ENCODE measurements at regions not wholly inside any gene's neighbourhood (a gene's known extent, or its start where the extent isn't known, plus 50 kb on each side); places are given as distances from the start of the nearest gene placed in this dataset.

DNA sequence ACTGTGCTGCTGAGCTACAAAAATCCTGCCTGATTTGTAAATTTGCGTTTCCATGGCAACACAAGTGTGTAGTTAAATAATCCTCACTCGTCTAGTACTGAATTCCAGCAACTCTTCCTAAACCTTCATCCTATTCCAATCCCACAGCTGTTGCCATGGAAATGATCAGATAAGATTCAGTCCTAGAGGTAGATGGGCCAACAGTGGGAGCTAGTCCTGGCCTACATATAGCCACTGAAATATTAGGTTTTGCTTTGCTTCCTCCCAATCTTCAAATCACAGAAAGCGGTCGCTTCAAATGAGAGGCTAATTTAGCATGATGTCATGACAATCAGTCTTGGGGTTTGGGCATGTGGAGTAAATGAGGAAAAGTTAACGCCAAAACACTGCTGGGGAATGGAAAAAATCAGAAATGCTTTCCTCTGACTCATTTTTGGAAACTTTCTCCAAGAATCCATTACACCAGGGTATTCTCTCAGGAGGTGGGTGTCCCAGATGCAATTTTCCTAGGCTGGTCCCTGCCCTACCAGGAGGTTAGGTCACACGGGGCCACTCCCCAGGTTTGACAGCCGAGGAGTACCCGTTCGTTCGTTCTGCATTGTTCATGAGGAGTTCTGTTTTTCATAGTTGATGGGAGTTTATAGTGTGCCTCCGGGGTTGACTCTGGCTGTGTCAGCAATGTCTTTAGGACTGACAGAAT lies 159.2 kb upstream of the SLCO3A1 start (continued):
- TF ChIP-seq, protein P1, sequence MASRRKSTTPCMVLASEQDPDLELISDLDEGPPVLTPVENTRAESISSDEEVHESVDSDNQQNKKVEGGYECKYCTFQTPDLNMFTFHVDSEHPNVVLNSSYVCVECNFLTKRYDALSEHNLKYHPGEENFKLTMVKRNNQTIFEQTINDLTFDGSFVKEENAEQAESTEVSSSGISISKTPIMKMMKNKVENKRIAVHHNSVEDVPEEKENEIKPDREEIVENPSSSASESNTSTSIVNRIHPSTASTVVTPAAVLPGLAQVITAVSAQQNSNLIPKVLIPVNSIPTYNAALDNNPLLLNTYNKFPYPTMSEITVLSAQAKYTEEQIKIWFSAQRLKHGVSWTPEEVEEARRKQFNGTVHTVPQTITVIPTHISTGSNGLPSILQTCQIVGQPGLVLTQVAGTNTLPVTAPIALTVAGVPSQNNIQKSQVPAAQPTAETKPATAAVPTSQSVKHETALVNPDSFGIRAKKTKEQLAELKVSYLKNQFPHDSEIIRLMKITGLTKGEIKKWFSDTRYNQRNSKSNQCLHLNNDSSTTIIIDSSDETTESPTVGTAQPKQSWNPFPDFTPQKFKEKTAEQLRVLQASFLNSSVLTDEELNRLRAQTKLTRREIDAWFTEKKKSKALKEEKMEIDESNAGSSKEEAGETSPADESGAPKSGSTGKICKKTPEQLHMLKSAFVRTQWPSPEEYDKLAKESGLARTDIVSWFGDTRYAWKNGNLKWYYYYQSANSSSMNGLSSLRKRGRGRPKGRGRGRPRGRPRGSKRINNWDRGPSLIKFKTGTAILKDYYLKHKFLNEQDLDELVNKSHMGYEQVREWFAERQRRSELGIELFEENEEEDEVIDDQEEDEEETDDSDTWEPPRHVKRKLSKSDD (CRISPR knock-in tag; IDR thresholded peaks at IDR 0.05; ENCODE audit: low read depth) = no peak
- TF ChIP-seq ATF7 (IDR thresholded peaks at IDR 0.05) = peak; percentile 32; the same call in 1 of the 2 replicates
- no peak for TF ChIP-seq ATF7 (CRISPR knock-in tag; IDR thresholded peaks at IDR 0.05)

DNA sequence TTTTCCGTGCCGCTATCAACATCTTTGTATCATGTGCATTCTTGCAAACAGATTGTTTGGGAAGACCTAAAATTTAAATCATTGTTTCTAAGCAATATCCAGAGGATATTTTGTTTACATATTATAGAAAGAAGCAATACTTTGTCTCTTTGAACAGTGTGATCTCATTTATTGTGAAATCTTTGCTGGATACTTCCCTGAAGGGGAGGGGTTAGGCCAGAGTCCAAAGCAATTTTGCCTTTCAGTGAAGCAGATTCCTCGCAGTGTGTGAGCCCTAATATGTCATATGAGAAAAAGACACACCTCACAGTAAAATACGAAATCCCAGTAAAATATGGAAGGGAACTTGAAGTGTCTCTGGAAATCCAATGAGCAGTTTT lies 158.7 kb upstream of the SLCO3A1 start:
- Histone ChIP-seq H3K36me3 (replicated peaks in 1 of 2; ENCODE audit: control insufficient read depth in 1 of 2, insufficient read depth in 2 of 2, low read length in 2 of 2) (no peaks in the 10 kb centered on the region), H3K4me2 (ENCODE audit: low read depth, low read length) (peak overlapping the region; percentile 54; the same call in 1 of the 2 replicates), H2AFZ (ENCODE audit: low read length) (peak overlapping the region; percentile 21), H3K27me3 (ENCODE audit: control insufficient read depth in 1 of 2, insufficient read depth in 2 of 2, low read length in 2 of 2) (peaks cover 0 to 14% of the 10 kb centered on the region in 2 experiments; a peak in 2 of 5 replicates), H3K79me2 (ENCODE audit: insufficient read depth, low read length) (no peaks in the 10 kb centered on the region), H3K4me1 (ENCODE audit: insufficient read depth, low read length) (peaks cover 11% of the 10 kb centered on the region), H4K20me1 (ENCODE audit: insufficient read depth, low read length) (no peaks in the 10 kb centered on the region), H3K4me3 (replicated peaks in 1 of 3; ENCODE audit: insufficient read depth in 1 of 3, low read depth in 2 of 3, low read length in 3 of 3) (no peak overlapping the region), H3K9me3 (ENCODE audit: low read length) (no peaks in the 10 kb centered on the region), H3K9ac (ENCODE audit: insufficient read depth, low read depth, low read length) (no peak overlapping the region; the same call in 1 of the 2 replicates), H3K27ac (ENCODE audit: extremely low read length, insufficient read depth, low read length) (no peak overlapping the region)
- DNase-seq (ENCODE audit: low spot score) (peak; percentile 39), FAIRE-seq (no peak), ATAC-seq (peak; percentile 94)
- CTCF ChIA-PET (ENCODE audit: low intra/inter-chr PET ratio, low total read pairs) = no interaction called here
- POLR2A ChIA-PET = no interaction called here
- intact Hi-C loops (cut with micrococcal nuclease; ENCODE audit: unreplicated experiment) (no loop called here), in situ Hi-C loops (cut with HindIII; ENCODE audit: extremely low pct_ligation_motif_present, low pct_unique_long_range_greater_than_20kb) (no loop called here)
- BruUV-seq (replicated peaks) = no TSS peak
- 9% methylated on average over 4 of the region's 4 CpGs for WGBS (ENCODE audit: low lambda C conversion rate)
- TF ChIP-seq KAT8 (CRISPR knock-in tag; IDR thresholded peaks at IDR 0.05) = peak; percentile 36; the same call in 1 of the 2 replicates
- TF ChIP-seq GATAD2A (CRISPR knock-in tag; IDR thresholded peaks at IDR 0.05) = 0 out of 2 replicates have a peak, but pooled peaks have one; percentile 18
- no peak for TF ChIP-seq GABPA (IDR thresholded peaks at IDR 0.05; ENCODE audit: low read depth, low read length)
- TF ChIP-seq GABPA (CRISPR knock-in tag; IDR thresholded peaks at IDR 0.05; ENCODE audit: low read depth) = peak; percentile 45; the same call in 1 of the 2 replicates
- TF ChIP-seq, protein P2, sequence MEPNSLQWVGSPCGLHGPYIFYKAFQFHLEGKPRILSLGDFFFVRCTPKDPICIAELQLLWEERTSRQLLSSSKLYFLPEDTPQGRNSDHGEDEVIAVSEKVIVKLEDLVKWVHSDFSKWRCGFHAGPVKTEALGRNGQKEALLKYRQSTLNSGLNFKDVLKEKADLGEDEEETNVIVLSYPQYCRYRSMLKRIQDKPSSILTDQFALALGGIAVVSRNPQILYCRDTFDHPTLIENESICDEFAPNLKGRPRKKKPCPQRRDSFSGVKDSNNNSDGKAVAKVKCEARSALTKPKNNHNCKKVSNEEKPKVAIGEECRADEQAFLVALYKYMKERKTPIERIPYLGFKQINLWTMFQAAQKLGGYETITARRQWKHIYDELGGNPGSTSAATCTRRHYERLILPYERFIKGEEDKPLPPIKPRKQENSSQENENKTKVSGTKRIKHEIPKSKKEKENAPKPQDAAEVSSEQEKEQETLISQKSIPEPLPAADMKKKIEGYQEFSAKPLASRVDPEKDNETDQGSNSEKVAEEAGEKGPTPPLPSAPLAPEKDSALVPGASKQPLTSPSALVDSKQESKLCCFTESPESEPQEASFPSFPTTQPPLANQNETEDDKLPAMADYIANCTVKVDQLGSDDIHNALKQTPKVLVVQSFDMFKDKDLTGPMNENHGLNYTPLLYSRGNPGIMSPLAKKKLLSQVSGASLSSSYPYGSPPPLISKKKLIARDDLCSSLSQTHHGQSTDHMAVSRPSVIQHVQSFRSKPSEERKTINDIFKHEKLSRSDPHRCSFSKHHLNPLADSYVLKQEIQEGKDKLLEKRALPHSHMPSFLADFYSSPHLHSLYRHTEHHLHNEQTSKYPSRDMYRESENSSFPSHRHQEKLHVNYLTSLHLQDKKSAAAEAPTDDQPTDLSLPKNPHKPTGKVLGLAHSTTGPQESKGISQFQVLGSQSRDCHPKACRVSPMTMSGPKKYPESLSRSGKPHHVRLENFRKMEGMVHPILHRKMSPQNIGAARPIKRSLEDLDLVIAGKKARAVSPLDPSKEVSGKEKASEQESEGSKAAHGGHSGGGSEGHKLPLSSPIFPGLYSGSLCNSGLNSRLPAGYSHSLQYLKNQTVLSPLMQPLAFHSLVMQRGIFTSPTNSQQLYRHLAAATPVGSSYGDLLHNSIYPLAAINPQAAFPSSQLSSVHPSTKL (CRISPR knock-in tag; IDR thresholded peaks at IDR 0.05) = peak; percentile 52; the same call in 1 of the 2 replicates
- TF ChIP-seq ATF7 (IDR thresholded peaks at IDR 0.05) = 0 out of 2 replicates have a peak, but pooled peaks have one; percentile 37
- TF ChIP-seq ATF7 (CRISPR knock-in tag; IDR thresholded peaks at IDR 0.05) = no peak
- TF ChIP-seq, protein P3, sequence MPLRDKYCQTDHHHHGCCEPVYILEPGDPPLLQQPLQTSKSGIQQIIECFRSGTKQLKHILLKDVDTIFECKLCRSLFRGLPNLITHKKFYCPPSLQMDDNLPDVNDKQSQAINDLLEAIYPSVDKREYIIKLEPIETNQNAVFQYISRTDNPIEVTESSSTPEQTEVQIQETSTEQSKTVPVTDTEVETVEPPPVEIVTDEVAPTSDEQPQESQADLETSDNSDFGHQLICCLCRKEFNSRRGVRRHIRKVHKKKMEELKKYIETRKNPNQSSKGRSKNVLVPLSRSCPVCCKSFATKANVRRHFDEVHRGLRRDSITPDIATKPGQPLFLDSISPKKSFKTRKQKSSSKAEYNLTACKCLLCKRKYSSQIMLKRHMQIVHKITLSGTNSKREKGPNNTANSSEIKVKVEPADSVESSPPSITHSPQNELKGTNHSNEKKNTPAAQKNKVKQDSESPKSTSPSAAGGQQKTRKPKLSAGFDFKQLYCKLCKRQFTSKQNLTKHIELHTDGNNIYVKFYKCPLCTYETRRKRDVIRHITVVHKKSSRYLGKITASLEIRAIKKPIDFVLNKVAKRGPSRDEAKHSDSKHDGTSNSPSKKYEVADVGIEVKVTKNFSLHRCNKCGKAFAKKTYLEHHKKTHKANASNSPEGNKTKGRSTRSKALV (CRISPR knock-in tag; IDR thresholded peaks at IDR 0.05) = no peak
- TF ChIP-seq SP5 (CRISPR knock-in tag; IDR thresholded peaks at IDR 0.05; ENCODE audit: borderline replicate concordance, low read depth) = 0 out of 2 replicates have a peak, but pooled peaks have one; percentile 30
- TF ChIP-seq NCOR1 (IDR thresholded peaks at IDR 0.05; ENCODE audit: borderline replicate concordance, low read length) = peak; percentile 49; the same call in 1 of the 2 replicates
- TF ChIP-seq ELF3 (CRISPR knock-in tag; IDR thresholded peaks at IDR 0.05) = peak; percentile 90
- no peak for TF ChIP-seq KAT2B (IDR thresholded peaks at IDR 0.05; ENCODE audit: borderline replicate concordance, low read depth, low read length)
- TF ChIP-seq FOSL2 (CRISPR knock-in tag; IDR thresholded peaks at IDR 0.05) = 0 out of 2 replicates have a peak, but pooled peaks have one; percentile 10
- peak; percentile 54; the same call in 1 of the 2 replicates for TF ChIP-seq GABPB1 (CRISPR knock-in tag; IDR thresholded peaks at IDR 0.05)

Data from HepG2 (cell line).